HG03571 (cell line): ENCODE measurements at regions not wholly inside any gene's neighbourhood (a gene's known extent, or its start where the extent isn't known, plus 50 kb on each side); places are given as distances from the start of the nearest gene placed in this dataset.
"Not testable (repeated sequence)": the region's sequence is repeated elsewhere in the genome, so short reads cannot be mapped to it uniquely, and the experiment has no call there.

Source experiments
- ATAC-seq: cut with Tn5 transposase; IDR thresholded peaks from one replicate; pipeline ENCODE4 v1.9.1; 2021; ENCODE audit not compliant: unreplicated experiment

- not testable (repeated sequence) for ATAC-seq
Measured at GRCh38 chr20:29411458-29411820, 1846.0 kb upstream of the DEFB115 start.

- no peak for ATAC-seq
Measured at GRCh38 chr20:29419378-29419777, 1838.1 kb upstream of the DEFB115 start.

GRCh38 chr20:29427201-29428060, 1830.0 kb upstream of the DEFB115 start:
- no peak for ATAC-seq

GRCh38 chr20:29430531-29430930, 1826.9 kb upstream of the DEFB115 start:
- no peak for ATAC-seq

GRCh38 chr20:29440721-29441120, 1816.7 kb upstream of the DEFB115 start:
- ATAC-seq: not testable (repeated sequence)

- ATAC-seq: not testable (repeated sequence)
Measured at GRCh38 chr20:29443206-29443781, 1814.2 kb upstream of the DEFB115 start.

- no peak for ATAC-seq
Measured at GRCh38 chr20:29443819-29444218, 1813.6 kb upstream of the DEFB115 start.

GRCh38 chr20:29445050-29445907, 1812.2 kb upstream of the DEFB115 start:
- peak; percentile 93 for ATAC-seq

- ATAC-seq: not testable (repeated sequence)
Measured at GRCh38 chr20:29447517-29448484, 1809.7 kb upstream of the DEFB115 start.

GRCh38 chr20:29448806-29449470, 1808.5 kb upstream of the DEFB115 start:
- ATAC-seq: no peak

- ATAC-seq: no peak
Measured at GRCh38 chr20:29452186-29452585, 1805.3 kb upstream of the DEFB115 start.

- ATAC-seq: not testable (repeated sequence)
Measured at GRCh38 chr20:29456987-29457693, 1800.3 kb upstream of the DEFB115 start.

- ATAC-seq: no peak
Measured at GRCh38 chr20:29472606-29473005, 1784.9 kb upstream of the DEFB115 start.

- not testable (repeated sequence) for ATAC-seq
Measured at GRCh38 chr20:29492840-29493239, 1764.6 kb upstream of the DEFB115 start.

- not testable (repeated sequence) for ATAC-seq
Measured at GRCh38 chr20:29496767-29497166, 1760.7 kb upstream of the DEFB115 start.

GRCh38 chr20:29497261-29497671, 1760.2 kb upstream of the DEFB115 start:
- ATAC-seq: peak; percentile 86

- ATAC-seq: not testable (repeated sequence)
Measured at GRCh38 chr20:29497684-29498083, 1759.8 kb upstream of the DEFB115 start.

- ATAC-seq: not testable (repeated sequence)
Measured at GRCh38 chr20:29500738-29501137, 1756.7 kb upstream of the DEFB115 start.

- not testable (repeated sequence) for ATAC-seq
Measured at GRCh38 chr20:29514634-29515033, 1742.8 kb upstream of the DEFB115 start.
